BJ (cell line): ENCODE measurements at regions not wholly inside any gene's neighbourhood (a gene's known extent, or its start where the extent isn't known, plus 50 kb on each side); places are given as distances from the start of the nearest gene placed in this dataset.
"Not testable (repeated sequence)": the region's sequence is repeated elsewhere in the genome, so short reads cannot be mapped to it uniquely, and the experiment has no call there.

Experiments
- CTCF ChIA-PET: fragments of 350-600 bp; formaldehyde crosslinking; extraction: SDS; loops from one replicate; lab custom pipeline; 2021; ENCODE audit warnings: antibody characterized with exemption, inconsistent platforms; lab: Yijun Ruan, JAX
- POLR2A ChIA-PET: fragments of 300-600 bp; sonication (Branson Sonifier 250); formaldehyde crosslinking; extraction: SDS; loops from one replicate; lab custom pipeline; 2021; ENCODE audit warnings: antibody characterized with exemption; lab: Charles Lee
- DNase-seq: peaks from one replicate; pipeline ENCODE4 v3.0.0-alpha.2; 2011; ENCODE audit warnings: low read depth
- H3K27me3 ChIP-seq: 2 replicates; pipeline ENCODE4 v1.6.0; 2011; ENCODE audit warnings: low read length; ENCODE audit not compliant: control insufficient read depth, insufficient read depth
- H3K36me3 ChIP-seq: 2 replicates; pipeline ENCODE4 v1.5.1; 2011; ENCODE audit warnings: low read length; ENCODE audit not compliant: control insufficient read depth, insufficient read depth
- H3K4me3 ChIP-seq: 2 replicates; pipeline ENCODE4 v1.5.1; 2011; ENCODE audit warnings: low read depth, mild to moderate bottlenecking, control low read depth, low read length
- TF ChIP-seq, protein P1 (sequence below): IDR thresholded peaks from 2 replicates; pipeline ENCODE4 v1.5.1; 2011; ENCODE audit warnings: low read depth, mild to moderate bottlenecking, control low read depth, inconsistent platforms, low read length, moderate library complexity; ENCODE audit not compliant: insufficient read depth

DNA sequence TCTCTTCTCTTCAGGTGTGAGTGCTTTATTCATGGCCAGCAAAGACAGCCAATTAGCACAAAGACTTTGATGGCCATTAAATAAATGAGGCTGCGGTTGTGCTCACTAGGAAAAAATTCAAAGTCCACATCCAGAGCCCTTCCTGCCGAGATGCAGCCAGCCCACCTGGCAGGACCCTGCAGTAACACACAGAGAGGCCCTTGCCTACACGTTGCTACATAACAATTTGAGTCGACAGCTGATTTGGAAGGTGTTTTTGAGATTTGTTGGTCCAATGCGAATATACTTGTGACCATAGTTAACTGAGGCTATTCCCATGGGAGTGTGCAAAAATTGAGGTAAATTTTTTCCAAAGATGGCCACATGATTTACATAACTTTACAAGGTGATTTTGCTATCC is 605.4 kb upstream of the HTR1E start:
- no peak for DNase-seq
- Histone ChIP-seq H3K27me3 (no peaks in the 10 kb centered on the region), H3K36me3 (no peaks in the 10 kb centered on the region), H3K4me3 (no peak overlapping the region)
- TF ChIP-seq, protein P1, sequence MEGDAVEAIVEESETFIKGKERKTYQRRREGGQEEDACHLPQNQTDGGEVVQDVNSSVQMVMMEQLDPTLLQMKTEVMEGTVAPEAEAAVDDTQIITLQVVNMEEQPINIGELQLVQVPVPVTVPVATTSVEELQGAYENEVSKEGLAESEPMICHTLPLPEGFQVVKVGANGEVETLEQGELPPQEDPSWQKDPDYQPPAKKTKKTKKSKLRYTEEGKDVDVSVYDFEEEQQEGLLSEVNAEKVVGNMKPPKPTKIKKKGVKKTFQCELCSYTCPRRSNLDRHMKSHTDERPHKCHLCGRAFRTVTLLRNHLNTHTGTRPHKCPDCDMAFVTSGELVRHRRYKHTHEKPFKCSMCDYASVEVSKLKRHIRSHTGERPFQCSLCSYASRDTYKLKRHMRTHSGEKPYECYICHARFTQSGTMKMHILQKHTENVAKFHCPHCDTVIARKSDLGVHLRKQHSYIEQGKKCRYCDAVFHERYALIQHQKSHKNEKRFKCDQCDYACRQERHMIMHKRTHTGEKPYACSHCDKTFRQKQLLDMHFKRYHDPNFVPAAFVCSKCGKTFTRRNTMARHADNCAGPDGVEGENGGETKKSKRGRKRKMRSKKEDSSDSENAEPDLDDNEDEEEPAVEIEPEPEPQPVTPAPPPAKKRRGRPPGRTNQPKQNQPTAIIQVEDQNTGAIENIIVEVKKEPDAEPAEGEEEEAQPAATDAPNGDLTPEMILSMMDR: no peak
- ChIA-PET CTCF (no interaction called here), POLR2A (no interaction called here)

DNA sequence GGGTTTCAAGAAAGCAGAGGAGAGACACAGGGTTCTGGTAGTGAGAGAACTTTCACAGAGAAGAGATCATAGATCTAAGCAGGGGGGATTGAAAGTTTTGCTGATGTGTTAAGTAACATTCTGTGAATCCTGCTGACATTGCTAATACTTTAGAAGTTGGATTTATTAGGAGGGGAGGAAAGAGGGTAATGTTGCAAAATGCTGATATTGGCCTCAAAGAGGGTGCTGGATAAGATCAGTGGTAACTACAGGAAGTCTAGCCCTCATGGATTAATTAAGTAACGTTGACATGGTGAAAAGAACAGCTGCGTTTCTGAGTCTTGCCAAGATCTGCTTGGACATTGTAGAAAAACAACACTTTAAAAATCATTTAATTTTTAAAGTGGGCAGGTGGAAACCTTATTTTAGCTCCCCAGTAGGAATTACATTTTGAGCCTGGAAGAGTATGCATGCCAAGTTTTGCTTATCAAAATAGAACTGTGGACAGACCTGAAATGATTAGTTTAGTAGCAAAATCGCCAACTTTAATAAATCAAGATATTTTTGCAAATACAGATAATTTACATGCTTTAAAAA is 606.0 kb upstream of the HTR1E start:
- TF ChIP-seq, protein P1: no peak
- no peak for DNase-seq
- POLR2A ChIA-PET: no interaction called here
- CTCF ChIA-PET: no interaction called here
- no peak overlapping the region for H3K4me3 ChIP-seq
- H3K27me3 ChIP-seq: no peaks in the 10 kb centered on the region
- no peaks in the 10 kb centered on the region for H3K36me3 ChIP-seq

DNA sequence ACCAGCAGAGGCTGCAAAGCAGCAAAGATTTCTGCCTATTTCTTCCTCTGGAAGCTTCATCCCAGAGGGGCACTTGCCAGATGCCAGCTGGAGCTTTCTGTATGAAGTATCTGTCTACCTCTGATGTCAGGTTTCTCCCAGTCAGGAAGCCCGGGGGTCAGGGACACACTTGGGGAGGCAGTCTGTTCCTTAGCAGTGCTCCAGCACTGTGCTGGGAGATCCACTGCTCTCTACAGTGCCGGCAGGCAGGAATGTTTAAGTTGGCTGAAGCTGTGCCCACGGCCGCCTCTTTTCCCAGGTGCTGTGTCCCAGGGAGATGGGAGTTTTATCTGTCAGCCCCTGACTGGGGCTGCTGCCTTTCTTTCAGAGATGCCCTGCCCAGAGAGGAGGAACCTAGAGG is 631.1 kb upstream of the HTR1E start:
- no peaks in the 10 kb centered on the region for H3K27me3 ChIP-seq
- no peaks in the 10 kb centered on the region for H3K36me3 ChIP-seq
- ChIA-PET POLR2A (no interaction called here), CTCF (no interaction called here)
- no peak overlapping the region for H3K4me3 ChIP-seq
- DNase-seq: no peak
- TF ChIP-seq, protein P1: no peak

GRCh38 chr6:86285876-86286275 is 643.2 kb upstream of the SYNCRIP start:
- ChIA-PET CTCF (no interaction called here), POLR2A (no interaction called here)
- Histone ChIP-seq H3K4me3 (no peak overlapping the region), H3K36me3 (no peaks in the 10 kb centered on the region), H3K27me3 (no peaks in the 10 kb centered on the region)
- no peak for DNase-seq
- TF ChIP-seq, protein P1: no peak

DNA sequence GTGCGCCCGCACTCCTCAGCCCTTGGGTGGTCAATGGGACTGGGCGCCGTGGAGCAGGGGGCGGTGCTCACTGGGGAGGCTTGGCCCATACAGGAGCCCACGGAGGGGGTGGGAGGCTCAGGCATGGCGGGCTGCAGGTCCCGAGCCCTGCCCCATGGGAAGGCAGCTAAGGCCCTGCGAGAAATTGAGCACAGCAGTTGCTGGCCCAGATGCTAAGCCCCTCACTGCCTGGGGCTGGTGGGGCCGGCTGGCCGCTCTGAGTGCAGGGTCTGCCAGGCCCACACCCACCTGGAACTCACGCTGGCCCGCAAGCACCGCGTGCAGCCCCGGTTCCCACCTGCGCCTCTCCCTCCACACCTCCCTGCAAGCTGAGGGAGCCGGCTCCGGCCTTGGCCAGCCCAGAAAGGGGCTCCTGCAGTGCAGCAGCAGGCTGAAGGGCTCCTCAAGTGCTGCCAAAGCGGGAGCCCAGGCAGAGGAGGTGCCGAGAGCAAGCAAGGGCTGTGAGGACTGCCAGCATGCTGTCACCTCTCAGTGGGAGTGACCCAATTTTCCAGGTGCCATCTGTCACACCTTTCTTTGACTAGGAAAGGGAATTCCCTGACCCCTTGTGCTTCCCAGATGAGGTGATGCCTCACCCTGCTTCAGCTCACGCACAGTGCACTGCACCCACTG is 642.3 kb upstream of the SYNCRIP start:
- H3K36me3 ChIP-seq, H3K4me3 ChIP-seq, CTCF ChIA-PET, H3K27me3 ChIP-seq, DNase-seq, POLR2A ChIA-PET: not testable (repeated sequence)

DNA sequence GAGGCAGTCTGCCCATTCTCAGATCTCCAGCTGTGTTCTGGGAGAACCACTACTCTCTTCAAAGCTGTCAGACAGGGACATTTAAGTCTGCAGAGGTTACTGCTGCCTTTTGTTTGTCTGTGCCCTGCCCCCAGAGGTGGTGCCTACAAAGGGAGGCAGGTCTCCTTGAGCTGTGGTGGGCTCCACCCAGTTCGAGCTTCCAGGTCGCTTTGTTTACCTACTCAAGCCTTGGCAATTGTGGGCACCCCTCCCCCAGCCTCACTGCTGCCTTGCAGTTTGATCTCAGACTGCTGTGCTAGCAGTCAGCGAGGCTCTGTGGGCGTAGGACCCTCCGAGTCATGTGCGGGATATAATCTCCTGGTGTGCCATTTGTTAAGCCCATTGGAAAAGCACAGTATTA is 640.9 kb upstream of the SYNCRIP start:
- H3K27me3 ChIP-seq, CTCF ChIA-PET: not testable (repeated sequence)

More for the DNA sequence above, 640.9 kb upstream of the SYNCRIP start:
- POLR2A ChIA-PET, DNase-seq, H3K4me3 ChIP-seq, H3K36me3 ChIP-seq: not testable (repeated sequence)
